Ecto neural progenitor cell (in vitro differentiated cells): ENCODE measurements at regions not wholly inside any gene's neighbourhood (a gene's known extent, or its start where the extent isn't known, plus 50 kb on each side); places are given as distances from the start of the nearest gene placed in this dataset.

ENCODE experiments used
- DNase-seq: peaks from one replicate; pipeline ENCODE4 v3.0.0-alpha.2; 2018; ENCODE audit warnings: low spot score

DNA sequence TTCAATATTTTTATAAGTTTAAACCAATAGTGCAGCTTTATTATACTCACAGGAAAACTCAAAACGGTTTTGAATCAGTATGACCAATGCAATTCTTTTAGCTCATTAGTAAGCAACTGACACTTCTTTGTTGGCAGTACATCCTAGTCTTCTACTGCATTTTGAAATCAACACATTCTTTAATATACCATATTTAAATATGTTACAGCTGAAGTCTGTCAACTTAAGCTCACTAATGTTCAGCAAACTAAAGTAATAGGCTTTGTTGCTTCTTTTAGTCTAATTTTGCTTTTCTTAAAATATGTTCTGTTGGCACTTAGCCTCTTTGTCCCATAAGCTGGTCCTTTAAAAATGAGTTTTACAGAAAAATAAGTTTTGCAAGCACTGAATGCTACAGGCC is 55.4 kb upstream of the CCBE1 start:
- no peak for DNase-seq

GRCh38 chr18:59751186-59751585 is 54.0 kb upstream of the CCBE1 start:
- DNase-seq = no peak

DNA sequence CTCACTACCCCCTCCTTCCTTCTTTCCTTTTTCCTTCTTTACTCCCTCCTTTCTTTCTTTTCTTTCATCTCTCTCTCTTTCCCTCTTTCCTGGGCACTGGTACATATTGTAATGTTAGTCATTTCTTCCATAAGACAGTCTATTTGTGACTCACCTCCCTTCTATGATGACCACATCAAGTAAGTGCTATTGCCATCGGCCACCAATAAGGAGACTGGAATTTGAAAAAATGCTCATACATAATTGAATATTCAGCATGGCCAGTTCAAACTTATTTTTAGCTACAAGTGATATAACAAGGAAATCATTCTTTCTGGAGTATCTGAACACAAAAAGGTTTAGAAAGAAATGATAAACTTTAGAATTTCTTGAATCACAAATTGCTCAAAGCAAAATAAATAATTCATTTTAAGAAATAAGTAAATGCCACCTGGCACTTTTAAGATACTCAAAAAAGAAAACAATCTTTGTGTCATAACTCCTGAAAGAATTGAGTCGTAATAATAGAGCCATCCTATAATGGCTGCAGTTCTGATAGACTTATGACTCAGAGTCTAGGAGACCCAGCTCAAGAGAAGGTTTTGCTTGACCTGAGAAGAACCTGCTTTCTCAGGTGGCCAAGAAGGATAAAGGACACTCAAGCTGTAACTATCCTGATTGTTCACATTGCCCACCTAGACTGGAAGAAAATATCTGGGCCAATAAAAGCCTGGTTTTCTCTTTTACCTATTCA is 51.6 kb upstream of the CCBE1 start:
- DNase-seq = no peak
